ENCODE measurements at regions not wholly inside any gene's neighbourhood (a gene's known extent, or its start where the extent isn't known, plus 50 kb on each side); places are given as distances from the start of the nearest gene placed in this dataset.

GRCh38 chr6:165985806-165986299, 181.8 kb downstream of the TBXT start:
- no peak for DNase-seq

GRCh38 chr6:165985281-165985805, 182.3 kb downstream of the TBXT start:
- DNase-seq, result no peak

DNA sequence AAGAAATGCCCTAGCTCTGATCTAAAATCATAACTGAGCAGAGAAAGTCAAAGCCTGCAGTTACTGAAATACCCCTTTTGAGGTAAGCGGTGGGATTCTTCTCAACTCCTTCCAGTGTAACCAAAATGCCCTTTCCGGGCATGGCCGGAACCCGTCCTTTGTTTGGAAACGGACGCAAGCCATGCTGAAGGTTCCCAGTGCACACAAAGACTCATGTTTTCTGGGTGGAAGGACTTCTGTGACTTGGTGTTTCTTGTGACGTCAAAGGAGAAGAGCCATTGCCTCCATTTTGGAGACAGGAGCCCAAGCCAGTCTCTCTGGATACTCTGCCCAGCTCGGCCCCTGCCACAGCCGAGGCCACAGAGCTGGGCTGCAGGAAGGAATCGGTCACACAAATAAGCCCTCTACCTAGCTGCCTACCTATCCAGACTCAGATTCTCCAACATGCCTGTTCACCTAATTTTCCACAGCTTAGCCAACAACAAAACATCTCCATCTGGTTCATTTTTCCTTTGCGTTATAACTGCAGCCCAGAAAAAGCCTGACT, 182.8 kb downstream of the TBXT start:
- DNase-seq, result no peak

GRCh38 chr6:165983112-165984072, 184.3 kb downstream of the TBXT start:
- no peak for DNase-seq

- no peak for DNase-seq
These were observed 189.2 kb downstream of the TBXT start for GRCh38 chr6:165978476-165978875.

GRCh38 chr6:165976684-165977083, 191.0 kb downstream of the TBXT start:
- DNase-seq, result no peak

DNA sequence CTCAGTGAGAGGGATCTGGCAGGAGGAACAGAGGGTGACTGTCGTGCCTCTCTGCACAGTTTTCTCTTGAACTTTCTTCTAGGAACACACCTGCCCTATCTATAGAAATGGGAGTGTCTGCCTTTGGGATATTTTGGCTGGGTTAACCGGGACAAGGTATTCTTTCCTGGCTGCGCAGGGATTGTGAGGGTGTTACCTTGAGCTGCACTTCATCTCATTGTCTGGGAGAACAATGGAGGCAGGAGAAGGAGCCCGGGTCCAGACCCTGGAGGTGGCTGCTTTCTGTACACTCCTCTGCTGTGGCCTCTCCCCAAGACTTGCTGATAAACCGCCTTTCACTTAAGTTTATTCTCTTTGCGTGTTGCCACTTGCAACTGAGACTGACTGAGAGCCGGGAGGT, 192.8 kb downstream of the TBXT start:
- no peak for DNase-seq

- DNase-seq, result no peak
These were observed 194.2 kb downstream of the TBXT start for GRCh38 chr6:165973473-165973872.

GRCh38 chr6:165972139-165972802, 195.4 kb downstream of the TBXT start:
- no peak for DNase-seq

DNA sequence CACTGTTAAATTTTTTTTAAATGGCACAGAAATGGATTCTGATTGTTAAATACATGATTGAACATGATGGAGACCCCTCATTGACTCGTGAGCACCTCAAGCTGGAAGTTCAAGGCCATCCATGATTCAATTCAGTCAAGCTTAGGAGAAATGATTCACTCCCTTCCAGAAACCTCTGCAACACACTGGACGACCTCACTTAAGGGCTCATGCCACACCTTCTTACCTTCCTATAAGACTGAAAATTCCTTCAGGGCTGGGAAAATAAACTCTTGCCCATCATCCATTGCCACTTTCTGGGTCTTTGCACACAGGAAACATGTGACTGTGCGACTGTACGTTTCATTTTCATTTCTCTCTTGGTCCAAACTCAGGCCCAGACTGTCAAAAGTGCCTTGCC, 196.4 kb downstream of the TBXT start:
- no peak for DNase-seq

DNA sequence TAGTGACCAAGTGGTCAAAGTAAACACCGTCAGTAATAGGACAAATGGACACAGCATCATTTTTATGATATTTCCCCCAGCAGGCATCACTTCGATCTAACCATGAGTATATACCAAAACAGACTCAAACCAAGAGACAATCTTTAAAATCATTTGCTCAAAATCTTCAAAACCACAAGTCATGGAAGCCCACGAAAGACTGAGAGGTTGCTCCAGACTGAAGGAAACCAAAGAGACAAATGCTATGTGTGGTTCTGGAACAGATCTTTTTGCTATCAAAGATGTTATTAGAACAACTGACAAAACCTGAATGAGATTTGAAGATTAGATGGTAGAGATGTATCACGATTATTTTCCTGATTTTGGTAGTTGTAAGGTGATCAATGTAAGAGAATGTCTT, 197.7 kb downstream of the TBXT start:
- no peak for DNase-seq

GRCh38 chr6:165969184-165969583, 198.5 kb downstream of the TBXT start:
- DNase-seq, result no peak

GRCh38 chr6:165968408-165968807, 199.2 kb downstream of the TBXT start:
- DNase-seq, result no peak

- DNase-seq, result no peak
These were observed 199.7 kb downstream of the TBXT start for GRCh38 chr6:165967810-165968407.

DNA sequence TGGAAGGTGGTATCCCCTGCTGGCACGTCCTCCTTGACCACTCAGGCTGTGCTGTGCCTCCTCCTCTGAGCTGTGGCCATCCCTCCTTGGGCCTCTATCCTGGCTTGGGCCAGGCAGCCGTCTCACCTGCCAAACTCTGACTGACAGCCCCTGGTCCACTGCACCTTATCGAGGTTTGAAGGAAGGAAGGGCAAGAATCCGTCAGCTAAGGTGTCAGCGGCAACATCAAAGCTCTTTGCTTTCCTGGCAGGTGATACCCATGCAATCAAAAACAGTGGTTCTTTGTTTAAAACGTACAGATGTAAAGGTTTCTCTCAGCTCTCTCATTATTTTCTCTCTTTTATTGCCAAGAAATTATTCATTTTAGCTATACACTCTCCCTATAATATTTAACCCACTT, 203.9 kb downstream of the TBXT start:
- DNase-seq, result no peak

DNA sequence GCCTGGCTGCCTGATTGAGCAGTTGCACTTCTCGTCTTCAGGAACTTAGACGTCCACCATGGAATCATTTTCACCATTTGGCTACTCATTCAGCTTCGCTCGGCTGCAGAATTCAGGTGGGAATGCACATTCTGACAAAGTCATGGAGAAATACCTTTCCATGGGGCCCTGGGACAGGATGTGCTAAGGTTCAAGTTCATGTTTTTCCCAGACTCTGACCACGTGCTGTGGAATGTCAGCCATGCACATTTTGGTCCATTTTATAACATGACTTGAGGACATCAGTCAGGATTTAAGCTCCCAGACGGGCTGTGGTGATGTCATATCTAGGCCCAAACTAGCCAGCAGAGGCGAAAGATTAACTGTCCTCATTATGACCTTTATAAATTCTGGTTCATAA, 205.3 kb downstream of the TBXT start:
- no peak for DNase-seq

- DNase-seq, result no peak
These were observed 206.4 kb downstream of the TBXT start for GRCh38 chr6:165961233-165961632.

DNA sequence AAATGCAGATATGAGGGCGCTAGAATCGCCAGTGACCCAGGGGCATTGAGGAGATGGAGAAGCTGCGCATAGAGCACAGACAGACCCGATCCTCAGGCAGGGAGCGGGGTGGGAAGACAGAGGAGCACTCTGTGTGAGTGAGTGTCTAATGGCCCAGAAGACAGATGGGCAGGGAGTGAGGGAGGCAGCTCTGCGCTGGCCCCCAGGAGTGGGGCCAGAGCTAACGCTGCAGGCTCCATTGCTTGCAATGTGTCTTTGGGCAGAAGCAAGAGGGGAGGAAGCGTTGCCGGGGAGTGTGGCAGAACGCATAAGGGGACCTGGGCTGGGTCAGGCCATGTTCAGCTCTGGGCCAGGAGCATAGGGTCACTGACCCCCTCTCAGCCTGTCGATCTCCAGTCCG, 207.0 kb downstream of the TBXT start:
- DNase-seq, result no peak

GRCh38 chr6:165959627-165960026, 208.0 kb downstream of the TBXT start:
- no peak for DNase-seq

GRCh38 chr6:165956874-165957273, 210.8 kb downstream of the TBXT start:
- DNase-seq, result no peak

- no peak for DNase-seq
These were observed 215.1 kb downstream of the TBXT start for GRCh38 chr6:165952514-165952913.

DNA sequence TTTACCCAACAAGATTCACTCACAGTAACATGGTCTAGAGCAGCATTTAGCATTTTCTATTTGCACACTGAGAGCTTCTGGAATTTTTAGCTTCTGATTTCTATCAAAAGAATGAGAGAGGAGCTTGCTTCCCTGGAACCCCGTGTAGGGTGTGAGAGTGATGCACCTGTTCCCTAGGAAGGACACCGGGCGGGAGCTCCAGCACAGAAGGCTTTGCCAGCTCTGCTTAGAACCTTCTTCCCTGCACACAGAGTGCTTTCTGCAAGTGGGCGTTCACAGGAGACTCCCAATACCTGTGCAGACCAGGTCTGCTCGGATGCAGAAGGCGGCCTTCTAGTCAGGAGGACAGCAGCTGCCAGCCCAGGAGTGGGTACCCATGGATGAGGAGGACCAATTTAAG, 217.3 kb downstream of the TBXT start:
- no peak for DNase-seq

GRCh38 chr6:165949324-165949723, 218.3 kb downstream of the TBXT start:
- no peak for DNase-seq

All from midbrain (tissue), 1 donor.